Glomerular visceral epithelial cell (primary cell): ENCODE measurements at regions not wholly inside any gene's neighbourhood (a gene's known extent, or its start where the extent isn't known, plus 50 kb on each side); places are given as distances from the start of the nearest gene placed in this dataset.
"Not testable (repeated sequence)": the region's sequence is repeated elsewhere in the genome, so short reads cannot be mapped to it uniquely, and the experiment has no call there.

ENCODE experiments used
- DNase-seq: peaks from one replicate; pipeline ENCODE4 v3.0.0-alpha.2; 2016; ENCODE audit errors: extremely low spot score

DNA sequence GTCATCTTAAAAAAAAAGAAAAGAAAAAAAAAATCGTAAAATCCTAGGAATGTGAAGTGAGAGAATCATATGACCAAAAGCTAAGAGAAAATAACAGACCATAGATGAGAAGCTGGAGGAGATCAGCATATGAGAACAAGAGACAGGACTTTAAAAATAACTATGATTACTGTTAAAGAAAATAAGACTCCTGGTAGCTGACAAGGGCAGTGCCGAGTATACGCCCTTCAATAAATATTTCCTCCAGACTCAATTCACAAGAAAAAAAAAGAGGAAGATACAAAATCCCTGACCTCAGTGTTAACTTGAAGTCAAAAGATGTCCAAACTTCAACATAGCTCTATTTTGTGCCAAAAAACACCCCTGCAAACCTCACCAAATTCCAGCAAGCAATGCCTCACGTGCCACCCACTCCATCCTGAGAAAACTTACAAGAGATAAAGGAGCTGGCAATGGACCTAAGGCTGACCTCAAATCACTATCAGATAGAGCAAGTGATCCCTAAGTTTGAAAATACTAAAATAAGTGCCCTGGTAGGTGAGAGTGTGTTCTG lies 817.2 kb downstream of the SOCS6 start:
- DNase-seq, result no peak

DNA sequence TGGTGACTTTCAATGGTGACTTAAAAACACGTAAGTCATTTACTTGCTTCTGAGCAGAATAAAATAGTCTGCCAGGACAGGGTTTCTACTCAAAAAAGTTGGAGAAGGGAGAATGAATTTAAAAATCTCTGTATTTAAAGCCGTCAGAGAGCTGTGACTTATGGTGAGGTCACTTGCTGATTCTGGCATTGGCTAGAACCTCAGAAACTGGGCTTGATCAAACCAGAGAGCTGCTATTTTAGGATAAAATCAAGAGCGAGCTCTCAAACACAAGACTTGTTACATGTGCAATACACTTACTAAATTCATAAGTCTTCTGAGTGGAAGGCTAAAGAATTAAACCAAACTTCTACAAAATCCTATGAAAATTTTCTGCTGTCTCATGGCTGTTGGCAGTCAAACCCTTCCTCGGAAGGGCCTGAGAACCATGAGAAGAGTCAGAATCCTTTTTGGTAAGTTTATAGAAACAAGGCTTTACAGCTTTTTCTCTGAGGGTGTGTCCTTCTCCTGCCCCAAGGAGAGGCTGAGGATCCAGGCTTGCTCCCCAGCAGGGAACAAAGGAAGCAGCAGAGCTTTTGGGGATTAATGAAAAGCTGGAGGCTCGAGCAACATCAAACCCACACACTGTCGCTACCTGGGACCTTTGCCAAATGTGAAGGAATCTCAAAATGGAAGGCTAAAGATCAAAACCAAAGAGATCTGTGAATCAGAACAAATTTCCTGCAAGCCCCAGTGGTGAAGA lies 816.4 kb downstream of the SOCS6 start:
- no peak for DNase-seq

DNA sequence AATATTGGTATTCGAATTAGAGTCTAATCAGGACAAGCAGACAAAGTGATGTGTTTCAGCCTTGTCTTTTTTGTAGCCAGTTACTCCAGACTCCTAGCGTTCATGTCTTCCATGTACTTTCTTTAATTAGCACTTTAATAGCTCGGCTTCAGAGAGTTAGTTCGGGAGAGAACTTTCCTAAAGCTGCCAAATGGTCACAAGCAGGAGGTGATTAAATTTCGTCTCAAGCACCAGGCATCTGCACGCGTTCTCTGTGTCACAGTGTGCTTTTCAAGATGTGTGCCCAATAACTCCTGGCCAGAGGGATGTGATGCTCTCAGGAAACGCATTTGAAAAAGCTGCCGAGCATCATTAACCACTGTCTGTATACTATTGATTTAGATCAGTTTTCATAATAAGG lies 790.8 kb downstream of the SOCS6 start:
- no peak for DNase-seq

DNA sequence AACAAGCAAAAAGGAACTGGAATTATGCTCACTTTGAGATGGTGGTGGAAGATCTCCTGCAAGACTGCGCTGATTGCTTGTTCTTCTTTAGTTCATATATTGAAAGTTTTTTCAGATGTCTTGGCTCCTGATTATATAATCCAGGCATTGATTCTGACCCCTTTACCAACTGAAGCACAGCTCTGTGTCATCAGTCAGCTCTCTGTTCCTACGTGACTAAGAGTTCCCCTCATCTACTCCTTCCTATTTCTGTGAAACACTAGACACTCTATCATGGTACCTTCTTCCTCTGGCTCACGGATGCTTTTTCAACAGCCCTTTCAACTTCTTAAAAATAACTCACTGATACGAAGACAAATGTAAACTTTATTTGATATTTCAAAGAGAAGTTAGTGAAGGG lies 788.6 kb downstream of the SOCS6 start:
- DNase-seq, result no peak

DNA sequence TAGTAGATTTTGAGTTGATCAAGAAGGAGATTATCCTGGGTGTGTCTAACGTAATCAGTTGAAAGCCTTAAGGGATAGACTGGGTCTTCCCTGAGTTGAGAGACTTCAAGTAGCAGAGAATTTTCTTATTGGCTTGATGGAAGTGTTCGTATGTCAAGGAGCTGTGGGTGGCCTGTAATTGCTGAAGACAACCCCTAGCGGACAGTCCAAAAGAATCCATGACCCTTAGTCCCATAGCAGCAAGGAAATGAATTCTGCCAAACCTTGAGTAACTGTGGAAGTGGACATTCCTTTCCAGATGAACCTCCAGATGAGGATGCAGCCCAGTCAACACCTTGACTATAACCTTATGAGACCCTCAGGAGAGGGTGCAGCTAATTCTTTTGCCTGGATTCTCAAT lies 786.3 kb downstream of the SOCS6 start:
- DNase-seq, result no peak

DNA sequence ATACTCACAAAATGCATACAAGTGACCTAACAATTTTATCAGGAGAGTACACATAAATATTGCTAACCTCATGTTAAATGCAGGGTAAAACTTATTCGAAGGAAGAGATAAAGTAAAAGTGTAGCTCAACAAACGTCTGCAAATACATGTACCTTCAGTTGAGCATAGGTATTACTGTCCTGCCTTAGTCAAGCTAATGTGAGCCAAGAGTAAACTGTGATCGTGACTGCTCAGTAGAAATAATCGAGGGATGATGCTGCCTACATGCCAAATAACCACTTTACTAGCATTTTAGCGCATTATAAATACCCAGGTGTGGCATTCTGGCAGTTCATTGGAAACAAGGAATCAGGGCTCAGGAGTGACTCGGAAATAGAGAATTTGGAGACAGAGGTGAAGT lies 779.5 kb downstream of the SOCS6 start:
- no peak for DNase-seq

DNA sequence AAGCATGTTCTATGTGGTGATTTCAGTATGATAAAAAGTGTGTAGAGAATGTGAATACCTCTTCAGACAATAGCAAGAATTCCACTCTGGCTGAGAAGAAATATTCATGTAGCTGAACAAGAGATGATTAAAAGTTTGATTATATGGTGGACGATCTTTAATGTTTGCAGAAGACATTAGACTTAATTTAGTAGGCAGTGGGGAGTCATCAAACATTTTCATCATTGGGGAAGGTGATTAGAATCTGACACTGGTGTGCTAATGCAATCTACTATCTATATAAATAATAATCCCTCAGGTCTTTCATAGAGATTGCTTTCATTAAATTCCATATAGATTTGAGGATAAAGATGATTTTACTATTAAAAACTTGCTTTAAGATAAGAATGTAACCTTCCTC lies 761.0 kb downstream of the SOCS6 start:
- DNase-seq, result no peak

DNA sequence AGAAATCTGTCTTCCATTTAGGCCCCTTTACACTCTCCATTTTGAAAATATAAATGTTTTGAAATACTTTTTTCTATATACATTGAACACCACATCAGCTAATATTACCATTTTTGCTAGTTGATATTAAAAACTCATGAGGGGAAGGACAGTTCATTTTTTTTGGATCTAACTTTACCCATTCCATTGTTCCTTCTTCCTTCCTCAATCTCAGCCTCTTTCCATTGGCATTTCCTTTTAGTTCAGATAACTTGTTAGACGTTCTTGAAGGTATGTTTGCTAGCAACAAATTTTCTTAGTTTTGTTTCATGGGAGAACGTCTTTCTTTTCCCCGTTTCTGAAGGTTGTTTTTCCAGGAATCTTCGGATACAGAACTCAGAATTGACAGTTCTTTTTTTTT lies 759.0 kb downstream of the SOCS6 start:
- no peak for DNase-seq

DNA sequence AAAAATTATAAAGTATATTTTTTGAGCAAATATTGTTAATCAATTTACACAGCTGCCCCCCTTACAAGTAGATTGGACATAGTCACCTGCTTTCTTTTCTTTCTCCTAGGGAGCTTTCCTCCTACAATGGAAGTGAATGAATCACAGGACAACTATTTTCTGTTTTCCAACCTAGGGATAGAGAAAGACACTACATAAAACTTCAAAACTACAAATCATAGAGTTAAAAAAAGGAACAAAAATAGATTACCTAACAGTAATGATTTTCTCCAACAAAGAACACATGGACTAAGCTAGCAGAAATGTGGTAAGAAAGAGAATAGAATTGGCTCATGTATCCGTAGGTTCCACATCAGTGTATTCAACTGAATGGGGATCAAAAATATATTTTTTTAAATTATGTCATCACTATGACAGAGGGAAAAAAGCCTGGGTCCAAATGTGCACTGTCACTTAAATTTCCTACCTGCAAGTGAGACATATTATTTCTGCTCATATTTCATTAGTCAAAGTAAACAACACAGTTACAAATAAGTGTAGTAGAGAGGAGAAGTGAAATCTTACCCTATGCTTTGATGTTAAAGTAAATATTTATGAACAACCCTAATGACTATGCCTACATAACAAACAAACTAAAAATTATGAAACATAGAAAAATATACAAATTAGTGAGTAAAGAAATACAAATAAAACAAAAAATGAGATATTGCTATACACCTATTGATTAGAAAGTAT lies 756.7 kb downstream of the SOCS6 start:
- DNase-seq, result no peak

DNA sequence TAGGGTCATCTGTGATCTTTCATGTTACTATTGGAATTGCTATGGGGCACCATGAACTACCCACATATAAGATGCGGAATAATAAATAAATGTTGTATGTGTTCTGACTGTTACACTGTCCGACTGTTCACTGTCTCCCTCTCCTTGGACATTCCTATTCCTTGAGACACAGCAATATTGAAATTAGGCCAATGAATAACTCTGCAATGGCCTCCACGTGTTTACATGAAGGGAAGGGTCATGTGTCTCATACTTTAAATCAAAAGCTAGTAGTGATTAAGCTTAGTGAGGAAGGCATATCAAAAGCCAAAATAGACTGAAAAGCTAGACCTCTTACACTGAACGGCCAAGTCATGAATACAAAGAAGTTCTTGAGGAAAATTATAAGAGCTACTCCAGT lies 751.3 kb downstream of the SOCS6 start:
- no peak for DNase-seq

DNA sequence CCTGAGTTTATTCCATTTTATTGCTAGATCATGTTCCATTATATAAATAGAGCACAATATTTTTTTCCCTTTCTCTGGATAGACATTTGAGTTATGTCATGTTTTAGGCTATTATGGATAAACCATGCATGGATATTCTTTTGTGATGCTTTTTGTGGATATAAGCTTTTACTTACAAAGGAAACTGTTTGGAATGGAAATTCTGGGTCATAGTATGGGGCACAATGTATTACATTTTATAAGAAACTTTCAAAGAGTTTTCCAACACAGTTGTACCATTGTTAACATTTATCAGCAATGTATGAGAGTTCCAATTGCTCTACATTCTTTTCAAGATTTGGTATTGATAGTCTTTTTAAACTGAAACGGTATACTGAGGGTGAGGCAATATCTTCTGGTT lies 749.4 kb downstream of the SOCS6 start:
- no peak for DNase-seq

DNA sequence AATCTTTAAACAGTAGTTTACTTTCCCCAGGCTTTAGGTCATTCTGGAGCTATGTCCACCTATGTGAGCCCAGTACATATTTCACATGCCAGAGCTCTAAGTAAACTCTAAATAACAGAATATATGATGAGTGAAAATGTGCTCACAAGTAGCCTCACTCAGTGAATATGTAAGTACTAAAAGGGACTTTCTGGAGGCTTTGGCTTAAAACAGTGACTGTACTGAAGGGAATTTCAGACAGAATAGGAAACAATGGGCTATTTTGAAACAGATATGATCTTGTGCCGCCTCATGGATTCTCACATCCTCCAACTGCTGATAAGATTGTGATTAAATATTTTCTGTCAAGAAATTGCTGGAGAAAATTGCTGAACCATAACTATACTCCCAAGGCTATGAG lies 747.9 kb downstream of the SOCS6 start:
- no peak for DNase-seq

DNA sequence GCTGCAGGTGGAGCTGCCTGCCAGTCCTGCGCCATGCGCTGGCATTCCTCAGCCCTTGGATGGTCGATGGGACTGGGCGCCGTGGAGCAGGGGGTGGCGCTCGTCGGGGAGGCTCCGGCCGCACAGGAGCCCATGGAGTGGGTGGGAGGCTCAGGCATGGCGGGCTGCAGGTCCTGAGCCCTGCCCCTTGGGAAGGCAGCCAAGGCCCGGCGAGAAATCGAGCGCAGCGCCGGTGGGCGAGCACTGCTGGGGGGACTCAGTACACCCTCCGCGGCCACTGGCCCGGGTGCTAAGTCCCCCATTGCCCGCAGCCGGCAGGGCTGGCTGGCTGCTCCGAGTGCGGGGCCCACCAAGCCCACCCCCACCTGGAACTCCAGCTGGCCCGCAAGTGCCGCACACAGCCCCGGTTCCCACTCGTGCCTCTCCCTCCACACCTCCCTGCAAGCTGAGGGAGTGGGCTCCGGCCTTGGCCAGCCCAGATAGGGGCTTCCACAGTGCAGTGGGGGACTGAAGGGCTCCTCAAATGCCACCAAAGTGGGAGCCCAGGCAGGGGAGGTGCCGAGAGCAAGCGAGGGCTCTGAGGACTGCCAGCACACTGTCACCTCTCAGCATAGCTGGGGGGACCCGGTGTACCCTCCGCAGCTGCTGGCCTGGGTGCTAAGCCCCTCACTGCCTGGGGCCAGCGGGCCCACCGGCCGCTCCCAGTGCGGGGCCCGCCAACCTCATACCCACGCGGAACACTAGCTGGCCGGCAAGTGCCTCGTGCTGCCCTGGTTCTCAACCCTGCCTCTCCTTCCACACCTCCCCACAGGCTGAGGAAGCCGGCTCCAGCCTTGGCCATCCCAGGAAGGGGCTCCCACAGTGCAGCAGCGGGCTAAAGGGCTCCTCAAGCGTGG lies 742.7 kb downstream of the SOCS6 start:
- not testable (repeated sequence) for DNase-seq

DNA sequence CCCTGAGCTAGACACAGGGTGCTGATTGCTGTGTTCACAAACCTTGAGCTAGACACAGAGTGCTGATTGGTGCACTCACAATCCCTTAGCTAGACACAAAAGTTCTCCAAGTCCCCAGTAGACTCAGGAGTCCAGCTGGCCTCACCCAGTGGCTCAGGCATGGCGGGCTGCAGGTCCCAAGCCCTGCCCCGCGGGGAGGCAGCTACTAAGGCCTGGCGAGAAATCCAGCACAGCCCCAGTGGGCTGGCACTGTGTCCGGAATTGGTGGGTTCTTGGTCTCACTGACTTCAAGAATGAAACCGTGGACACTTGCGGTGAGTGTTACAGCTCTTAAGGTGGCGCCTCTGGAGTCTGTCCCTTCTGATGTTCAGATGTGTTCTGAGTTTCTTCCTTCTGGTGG lies 741.2 kb downstream of the SOCS6 start:
- DNase-seq, result not testable (repeated sequence)

DNA sequence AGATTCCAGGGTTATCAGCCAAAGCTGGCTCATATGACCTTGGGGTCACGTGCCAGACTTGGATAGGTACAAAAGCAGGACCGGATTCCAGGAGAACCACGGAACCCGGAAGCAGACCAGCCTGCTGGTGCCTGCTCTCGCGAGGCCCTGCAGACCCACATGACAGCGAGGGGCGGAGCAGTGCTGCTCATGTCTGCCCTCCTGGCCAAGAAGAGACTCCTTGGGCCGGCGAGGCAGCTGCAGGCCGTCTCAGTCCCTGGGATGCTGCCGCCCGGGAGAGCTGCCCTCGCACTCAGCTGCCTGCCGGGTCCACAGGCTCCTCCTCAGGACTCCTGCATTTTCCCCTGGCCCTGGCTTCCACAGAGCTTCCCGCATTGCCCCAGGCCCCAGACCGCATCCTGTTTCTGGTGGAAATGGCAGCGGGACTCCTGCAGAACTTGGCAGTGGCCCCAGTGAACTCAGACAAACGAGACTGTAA lies 739.5 kb downstream of the SOCS6 start:
- no peak for DNase-seq

DNA sequence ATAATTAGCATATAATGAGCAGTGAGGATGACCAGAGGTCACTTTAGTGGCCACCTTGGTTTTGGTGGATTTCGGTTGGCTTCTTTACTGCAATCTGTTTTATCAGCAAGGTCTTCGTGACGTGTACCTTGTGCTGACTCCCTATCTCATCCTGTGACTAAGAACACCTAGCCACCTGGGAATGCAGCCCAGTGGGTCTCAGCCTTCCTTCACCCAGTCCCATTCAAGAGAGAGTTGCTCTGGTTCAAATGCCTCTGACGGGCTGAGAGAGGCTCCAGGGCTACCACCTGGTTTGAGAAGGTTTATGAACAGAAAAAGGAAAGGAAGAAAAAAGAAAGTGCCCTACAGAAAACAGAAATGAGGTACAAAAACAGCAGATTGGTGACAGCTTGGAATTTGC lies 738.7 kb downstream of the SOCS6 start:
- no peak for DNase-seq

DNA sequence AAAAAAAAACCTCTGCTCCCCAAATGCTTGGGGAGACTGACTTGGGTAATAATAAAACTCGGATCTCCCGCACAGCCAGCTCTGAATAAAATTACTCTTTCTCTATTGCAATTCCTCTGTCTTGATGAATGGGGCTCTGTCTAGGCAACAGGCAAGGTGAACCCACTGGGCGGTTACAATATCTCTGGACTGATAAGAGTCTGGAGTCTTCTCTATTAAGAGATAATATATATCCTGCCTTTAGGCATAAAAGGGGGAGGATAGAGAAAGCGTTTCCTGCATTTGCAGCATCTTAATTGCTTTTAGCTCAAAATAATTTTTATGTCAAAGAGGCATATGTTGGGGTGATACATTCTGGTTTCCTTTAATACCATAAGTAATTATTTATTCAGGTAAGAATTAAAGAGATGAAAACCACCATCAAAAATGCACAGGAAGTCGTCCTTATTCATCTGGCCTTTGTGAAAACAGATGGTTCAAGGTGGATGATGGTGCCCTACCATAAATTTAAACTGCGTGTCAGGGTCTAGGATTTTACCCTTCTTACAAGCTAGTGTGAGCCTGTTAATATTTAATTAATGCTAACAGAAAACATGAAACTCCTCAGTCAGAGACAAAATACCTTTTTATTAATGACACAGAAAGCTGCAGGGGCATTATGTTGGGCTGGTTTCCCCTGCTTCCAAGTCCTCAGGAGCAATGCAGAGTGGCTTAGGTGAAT lies 736.8 kb downstream of the SOCS6 start:
- DNase-seq, result no peak

DNA sequence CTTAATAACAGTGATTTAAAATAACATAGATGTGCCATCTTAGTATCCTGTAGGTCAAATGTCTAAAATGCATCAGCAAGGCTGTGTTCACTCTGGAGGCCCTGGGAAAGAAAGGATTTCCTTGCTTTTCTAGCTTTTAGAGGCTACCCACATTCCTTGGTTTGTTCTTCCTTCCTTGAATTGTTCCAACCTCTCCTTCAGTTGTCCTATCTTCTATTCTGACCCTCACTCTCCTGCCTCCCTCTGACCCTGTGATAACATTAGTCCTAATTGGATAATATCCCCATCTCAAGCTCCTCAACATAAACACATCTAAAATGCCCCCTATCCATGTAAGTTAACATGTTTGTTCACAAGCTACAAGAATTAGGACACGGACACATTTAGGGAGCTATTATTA lies 733.5 kb downstream of the SOCS6 start:
- DNase-seq, result no peak

DNA sequence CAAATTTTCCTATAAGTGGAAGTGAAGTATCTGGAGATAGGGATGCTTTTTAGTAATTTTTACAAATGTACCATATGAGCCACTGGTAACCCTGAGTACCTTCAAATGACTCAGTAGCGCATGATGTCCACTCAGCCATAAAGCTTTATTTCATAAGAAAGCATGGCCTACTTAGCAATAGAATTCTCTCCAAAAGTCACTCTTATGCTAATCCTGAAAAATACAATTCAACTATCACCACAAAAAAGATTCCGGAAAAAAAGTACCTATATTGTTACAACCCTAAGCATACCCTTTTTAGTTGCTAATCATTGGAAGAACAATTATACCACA lies 732.2 kb downstream of the SOCS6 start:
- DNase-seq, result no peak

DNA sequence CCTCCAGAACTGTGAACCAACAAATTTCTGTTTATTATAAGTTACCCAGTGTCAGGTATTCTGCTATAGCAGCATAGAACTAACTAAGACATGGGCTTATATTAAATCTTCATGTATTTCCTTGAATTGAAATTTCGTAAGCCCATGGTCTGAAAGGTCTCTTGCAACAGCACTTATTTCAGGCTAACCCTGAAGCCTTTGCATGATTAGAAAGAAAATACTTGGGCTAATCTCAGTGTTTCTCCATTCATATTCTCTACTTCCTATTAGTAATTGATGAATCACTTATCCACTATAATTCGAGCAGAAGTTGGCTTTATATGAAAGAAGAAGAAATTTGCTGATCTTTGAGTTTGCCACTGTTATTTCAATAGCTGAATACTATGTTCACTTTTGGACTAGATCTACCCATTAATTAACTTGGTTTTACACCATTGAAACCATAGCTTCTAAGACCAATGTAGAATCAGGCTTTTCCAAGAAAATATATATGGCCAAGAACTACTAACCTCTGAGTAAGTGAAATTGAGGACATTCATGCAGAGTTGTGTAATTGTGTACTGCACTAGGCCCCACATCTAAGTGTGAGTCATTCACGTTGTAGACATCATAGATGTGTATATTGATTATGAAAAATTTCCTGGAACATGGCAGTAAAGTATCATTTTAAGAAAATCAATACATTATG lies 731.6 kb downstream of the SOCS6 start:
- no peak for DNase-seq

DNA sequence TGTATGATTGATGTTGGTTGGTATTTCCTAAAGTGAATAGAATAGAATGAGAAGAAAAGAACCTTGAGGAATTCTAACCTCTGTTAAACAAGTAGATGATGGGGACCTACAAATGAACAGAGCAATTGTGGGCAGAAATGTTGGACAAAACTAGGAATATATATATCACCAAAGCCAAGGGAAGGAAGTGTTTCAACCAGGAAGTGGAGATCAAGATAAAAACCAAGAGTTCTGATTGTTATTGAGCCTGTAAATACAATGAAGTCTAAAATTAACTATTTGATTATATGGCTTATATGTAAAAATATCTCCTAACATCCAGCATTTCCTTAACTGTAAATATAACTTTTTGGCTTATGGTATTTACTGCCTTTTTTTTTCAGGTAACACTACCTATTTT lies 730.0 kb downstream of the SOCS6 start:
- no peak for DNase-seq
